ENCODE measurements at regions not wholly inside any gene's neighbourhood (a gene's known extent, or its start where the extent isn't known, plus 50 kb on each side); places are given as distances from the start of the nearest gene placed in this dataset.

DNA sequence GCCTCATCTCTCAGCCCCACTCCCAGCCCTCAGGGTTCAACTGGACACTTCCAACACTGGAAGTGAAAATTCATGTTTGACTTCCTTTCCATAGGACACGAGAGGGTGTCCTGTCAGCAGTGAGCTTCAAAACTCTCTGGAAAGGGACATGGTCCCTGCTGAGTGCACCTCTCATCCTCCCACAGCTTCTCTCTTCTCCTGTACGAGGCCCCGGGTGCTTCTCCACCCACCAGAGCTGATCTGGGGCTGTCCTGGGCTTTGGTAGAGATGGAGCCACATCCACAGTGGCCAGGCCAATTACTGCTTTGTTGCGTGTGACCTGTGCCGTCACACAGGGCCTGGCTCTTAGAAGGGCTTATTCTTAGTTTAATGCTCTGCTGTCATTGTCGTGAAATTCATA, 182.3 kb downstream of the RRAGC start:
- Histone ChIP-seq H3K36me3 (ENCODE audit: insufficient read depth, low read length) (no peaks in the 10 kb centered on the region), H3K79me2 (ENCODE audit: insufficient read depth, low read length) (no peaks in the 10 kb centered on the region), H3K4me1 (ENCODE audit: insufficient read depth, low read length, severe bottlenecking) (no peaks in the 10 kb centered on the region), H4K20me1 (ENCODE audit: insufficient read depth, low read length) (no peaks in the 10 kb centered on the region), H3K9ac (ENCODE audit: low read length) (no peak overlapping the region), H3K4me3 (ENCODE audit: low read depth, low read length, poor library complexity, severe bottlenecking) (no peak overlapping the region), H3K27me3 (ENCODE audit: insufficient read depth, low read length) (no peaks in the 10 kb centered on the region), H2AFZ (ENCODE audit: low read length) (no peak overlapping the region), H3K4me2 (ENCODE audit: low read length) (no peak overlapping the region), H3K9me2 (ENCODE audit: low read depth, low read length) (no peaks in the 10 kb centered on the region), H3K27ac (ENCODE audit: low read depth, low read length, poor library complexity, severe bottlenecking) (no peak overlapping the region), H3K9me3 (ENCODE audit: low read length) (no peaks in the 10 kb centered on the region), H3F3A (ENCODE audit: insufficient read depth, low read length) (no peaks in the 10 kb centered on the region)
- TF ChIP-seq EZH2 (IDR thresholded peaks at IDR 0.05; ENCODE audit: borderline replicate concordance, low read length): no peak
- TF ChIP-seq CTCF (IDR thresholded peaks at IDR 0.05; ENCODE audit: low read length): no peak

- Histone ChIP-seq H3K4me2 (ENCODE audit: low read length) (no peak overlapping the region), H3F3A (ENCODE audit: insufficient read depth, low read length) (no peaks in the 10 kb centered on the region), H2AFZ (ENCODE audit: low read length) (no peak overlapping the region), H3K9ac (ENCODE audit: low read length) (no peak overlapping the region), H4K20me1 (ENCODE audit: insufficient read depth, low read length) (no peaks in the 10 kb centered on the region), H3K9me3 (ENCODE audit: low read length) (no peaks in the 10 kb centered on the region), H3K79me2 (ENCODE audit: insufficient read depth, low read length) (no peaks in the 10 kb centered on the region), H3K9me2 (ENCODE audit: low read depth, low read length) (no peaks in the 10 kb centered on the region), H3K4me1 (ENCODE audit: insufficient read depth, low read length, severe bottlenecking) (no peaks in the 10 kb centered on the region), H3K4me3 (ENCODE audit: low read depth, low read length, poor library complexity, severe bottlenecking) (no peak overlapping the region), H3K27ac (ENCODE audit: low read depth, low read length, poor library complexity, severe bottlenecking) (no peak overlapping the region), H3K27me3 (ENCODE audit: insufficient read depth, low read length) (no peaks in the 10 kb centered on the region), H3K36me3 (ENCODE audit: insufficient read depth, low read length) (no peaks in the 10 kb centered on the region)
- TF ChIP-seq CTCF (IDR thresholded peaks at IDR 0.05; ENCODE audit: low read length) (no peak), EZH2 (IDR thresholded peaks at IDR 0.05; ENCODE audit: borderline replicate concordance, low read length) (no peak)
These were observed 186.9 kb downstream of the RRAGC start for GRCh38 chr1:38672692-38673091.

GRCh38 chr1:38671221-38671620, 188.4 kb downstream of the RRAGC start:
- no peak overlapping the region for H3K4me2 ChIP-seq (ENCODE audit: low read length)
- H3K27ac ChIP-seq (ENCODE audit: low read depth, low read length, poor library complexity, severe bottlenecking): no peak overlapping the region
- no peaks in the 10 kb centered on the region for H3K27me3 ChIP-seq (ENCODE audit: insufficient read depth, low read length)
- H4K20me1 ChIP-seq (ENCODE audit: insufficient read depth, low read length): no peaks in the 10 kb centered on the region
- no peaks in the 10 kb centered on the region for H3K36me3 ChIP-seq (ENCODE audit: insufficient read depth, low read length)
- no peaks in the 10 kb centered on the region for H3K9me2 ChIP-seq (ENCODE audit: low read depth, low read length)
- H3K9me3 ChIP-seq (ENCODE audit: low read length): no peaks in the 10 kb centered on the region
- H3K79me2 ChIP-seq (ENCODE audit: insufficient read depth, low read length): no peaks in the 10 kb centered on the region
- no peak overlapping the region for H3K4me3 ChIP-seq (ENCODE audit: low read depth, low read length, poor library complexity, severe bottlenecking)
- no peaks in the 10 kb centered on the region for H3F3A ChIP-seq (ENCODE audit: insufficient read depth, low read length)
- no peak for TF ChIP-seq CTCF (IDR thresholded peaks at IDR 0.05; ENCODE audit: low read length)
- no peak for TF ChIP-seq EZH2 (IDR thresholded peaks at IDR 0.05; ENCODE audit: borderline replicate concordance, low read length)
- H2AFZ ChIP-seq (ENCODE audit: low read length): no peak overlapping the region
- no peak overlapping the region for H3K9ac ChIP-seq (ENCODE audit: low read length)
- no peaks in the 10 kb centered on the region for H3K4me1 ChIP-seq (ENCODE audit: insufficient read depth, low read length, severe bottlenecking)

All from OCI-LY1 (cell line).